ENCODE measurements at regions not wholly inside any gene's neighbourhood (a gene's known extent, or its start where the extent isn't known, plus 50 kb on each side); places are given as distances from the start of the nearest gene placed in this dataset.

DNA sequence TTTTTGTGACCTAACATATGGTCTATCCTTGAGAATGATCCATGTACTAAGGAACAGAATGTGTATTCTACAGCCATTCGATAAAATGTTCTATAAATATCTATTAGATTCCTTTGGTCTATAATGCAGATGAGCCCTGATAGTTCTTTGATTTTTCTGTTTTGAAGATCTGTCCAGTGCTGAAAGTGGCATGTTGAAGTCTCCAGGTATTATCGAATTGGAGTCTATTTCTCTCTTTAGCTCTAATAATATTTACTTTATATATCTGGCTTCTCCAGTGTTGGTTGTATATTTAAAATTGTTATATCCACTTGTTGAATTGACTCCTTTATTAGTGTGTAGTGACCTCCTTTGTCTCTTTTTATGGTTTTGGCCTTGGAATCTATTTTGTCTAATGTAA, 377.9 kb downstream of the ARL6IP6 start:
- DNase-seq: no peak

GRCh38 chr2:153091344-153091743, 372.9 kb downstream of the ARL6IP6 start:
- DNase-seq: no peak

DNA sequence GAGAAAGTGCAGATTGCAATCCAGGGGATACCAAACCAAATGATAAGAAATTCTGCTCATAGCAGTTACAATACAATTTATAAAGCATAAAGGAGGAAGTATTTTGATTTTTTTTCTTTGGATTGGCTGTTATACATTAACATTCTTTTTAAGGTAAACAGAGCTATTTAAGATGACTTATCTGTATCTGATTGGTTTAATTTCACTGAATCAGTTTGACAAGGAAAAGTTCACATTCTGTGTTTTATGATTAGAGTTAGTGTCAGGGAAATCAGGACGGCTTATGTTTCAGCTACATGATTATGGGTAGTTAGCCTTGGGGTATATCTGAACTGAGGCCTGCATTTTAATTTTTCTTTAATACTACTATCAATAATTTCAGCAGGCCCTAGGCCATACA, 360.9 kb downstream of the ARL6IP6 start:
- DNase-seq: no peak

DNA sequence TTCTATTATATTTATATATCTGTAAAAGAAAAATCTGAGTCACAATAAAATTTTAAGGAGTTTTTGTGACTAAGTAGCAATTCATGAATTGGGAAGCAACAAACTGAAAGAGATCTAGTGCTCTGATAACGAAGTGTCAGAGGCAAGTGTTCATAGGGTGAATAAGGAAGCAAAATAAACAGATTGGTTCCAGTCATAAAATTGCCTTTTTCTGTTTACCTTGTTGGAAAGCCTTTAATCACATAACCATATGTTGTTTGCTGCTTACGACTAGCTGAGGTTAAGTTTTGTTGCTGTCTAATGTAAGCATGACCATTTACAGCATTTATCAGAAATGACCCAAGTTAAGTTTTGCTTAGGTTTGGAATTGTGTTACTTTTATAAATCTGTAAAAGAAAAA, 358.9 kb downstream of the ARL6IP6 start:
- DNase-seq: peak in 1 of 2 experiments; percentile 18

DNA sequence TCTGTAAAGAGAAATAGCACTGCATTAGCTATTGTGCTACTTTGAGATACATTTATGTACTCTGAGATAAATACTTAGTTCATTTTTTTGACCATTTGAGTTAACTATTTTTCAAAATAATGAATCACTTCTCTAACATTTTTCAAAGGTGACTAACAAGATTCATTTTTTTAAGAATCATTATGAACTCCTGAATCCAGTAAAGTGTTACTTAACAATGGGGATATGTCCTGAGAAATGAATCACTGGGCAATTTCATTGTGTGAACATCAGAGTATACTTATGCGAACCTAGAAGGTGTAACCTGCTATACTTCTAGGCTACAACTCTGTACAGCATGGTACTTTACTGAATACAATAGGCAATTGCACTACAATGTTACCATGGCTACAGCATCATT, 355.8 kb downstream of the ARL6IP6 start:
- no peak for DNase-seq

GRCh38 chr2:153072813-153073212, 354.4 kb downstream of the ARL6IP6 start:
- DNase-seq: no peak

- no peak for DNase-seq
These were observed 353.7 kb downstream of the ARL6IP6 start for GRCh38 chr2:153072077-153072476.

GRCh38 chr2:153071090-153071489, 352.7 kb downstream of the ARL6IP6 start:
- no peak for DNase-seq

GRCh38 chr2:153068915-153069314, 350.5 kb downstream of the ARL6IP6 start:
- DNase-seq: no peak

DNA sequence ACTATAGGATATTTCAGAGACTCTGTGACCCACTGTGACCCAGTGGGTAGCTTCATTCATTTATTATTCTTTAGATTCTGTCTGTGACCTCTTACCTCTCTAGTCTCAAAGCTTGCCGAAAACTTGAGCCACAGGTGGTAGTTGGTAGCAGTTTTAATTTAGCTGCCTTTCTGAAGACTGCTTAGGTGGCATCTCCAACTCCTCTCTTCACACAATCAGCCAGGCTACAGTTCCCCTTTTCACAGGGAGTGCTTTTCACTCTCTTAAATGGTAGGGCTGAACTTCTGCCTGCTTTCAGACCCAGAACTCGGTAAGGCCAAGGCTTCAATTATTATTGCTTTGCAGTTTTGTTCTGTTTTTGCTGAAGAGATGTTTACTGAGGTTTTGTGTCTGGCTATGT, 349.6 kb downstream of the ARL6IP6 start:
- DNase-seq: no peak

DNA sequence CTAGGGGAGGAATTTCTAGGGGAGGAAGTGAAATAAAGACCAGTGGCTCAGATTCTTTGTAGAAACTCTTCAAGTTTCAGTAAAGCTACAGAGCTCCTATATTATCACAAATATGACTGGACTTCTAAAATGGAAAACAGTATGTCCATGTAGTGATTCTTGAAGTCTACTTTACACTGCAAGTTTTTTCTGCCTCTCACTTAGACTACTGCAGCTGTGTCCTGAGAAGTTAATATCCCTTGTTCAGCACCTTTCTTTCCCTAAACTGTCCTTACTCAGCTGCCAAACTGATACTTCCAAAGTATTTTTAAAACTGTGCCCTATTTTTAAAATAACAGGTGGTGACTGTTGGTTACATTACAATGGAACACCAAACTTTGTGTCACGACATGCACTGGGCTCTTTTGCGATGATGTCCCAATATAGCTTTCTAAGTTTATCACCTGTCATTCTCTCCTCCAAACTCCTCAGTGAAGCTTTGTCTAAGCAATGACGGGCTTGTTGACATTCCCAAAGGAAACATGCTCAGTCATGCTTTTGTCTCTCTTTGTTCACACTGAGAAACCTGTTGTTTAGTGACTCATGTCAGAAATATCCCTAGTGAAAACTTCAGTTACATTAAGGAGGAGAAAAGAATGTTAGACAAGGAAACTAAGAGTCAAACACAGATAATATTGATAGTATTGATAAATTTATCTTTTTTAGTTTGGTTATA, 341.1 kb downstream of the ARL6IP6 start:
- peak in 1 of 2 experiments; percentile 4 for DNase-seq

DNA sequence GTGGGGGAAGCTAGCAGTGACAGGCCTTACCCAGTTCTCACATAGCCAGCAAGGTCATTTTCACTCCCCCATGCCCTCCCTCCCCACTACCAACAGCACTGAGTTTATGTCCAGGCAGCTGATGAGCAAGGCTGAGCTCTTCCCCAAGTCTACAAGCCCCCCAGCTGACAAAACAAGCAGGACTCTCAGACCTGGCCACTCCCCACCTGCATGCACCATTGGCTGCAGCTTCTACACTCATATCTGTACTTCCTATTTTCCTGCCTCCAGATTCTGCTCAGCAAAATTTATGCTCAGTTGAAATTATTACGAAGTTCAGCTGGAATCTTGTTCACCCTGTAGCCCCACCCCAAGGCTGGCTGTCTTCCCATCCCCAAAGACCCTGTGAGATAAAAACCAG, 339.3 kb downstream of the ARL6IP6 start:
- DNase-seq: no peak

- DNase-seq: no peak
These were observed 336.8 kb downstream of the ARL6IP6 start for GRCh38 chr2:153055182-153055581.

DNA sequence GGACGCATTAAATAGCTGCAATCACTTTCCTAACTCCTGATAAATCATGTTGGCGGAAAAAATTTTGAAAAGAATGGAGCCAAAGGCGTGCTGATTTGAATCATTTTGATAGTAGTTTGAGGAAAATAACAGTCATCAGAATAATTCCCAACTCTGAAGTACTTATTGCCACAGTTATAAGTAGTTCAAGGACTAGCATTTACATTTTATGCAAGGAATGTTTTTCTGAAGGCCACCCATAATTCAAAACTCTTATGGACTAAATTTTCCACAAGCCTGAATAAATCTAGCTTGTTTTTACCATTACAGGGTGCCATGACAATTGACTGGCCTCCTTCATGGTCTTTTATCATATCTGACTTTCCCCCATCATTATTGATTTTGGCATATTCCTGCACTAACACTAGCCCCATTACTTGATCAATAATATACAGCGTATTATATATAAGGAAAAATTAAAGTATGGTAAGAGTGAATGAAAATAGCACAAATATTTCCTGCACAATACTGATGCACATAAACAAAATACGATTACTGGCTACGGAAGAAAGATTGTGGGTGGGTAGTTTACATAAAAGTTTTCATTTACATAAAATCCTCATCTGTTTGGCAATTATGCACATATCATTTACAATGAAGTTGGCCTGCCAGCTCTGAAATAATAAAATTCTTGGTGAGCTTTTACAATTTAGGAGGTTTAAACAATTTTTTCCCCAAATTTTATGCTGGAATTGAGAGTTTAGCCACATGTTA, 334.6 kb downstream of the ARL6IP6 start:
- DNase-seq: no peak

DNA sequence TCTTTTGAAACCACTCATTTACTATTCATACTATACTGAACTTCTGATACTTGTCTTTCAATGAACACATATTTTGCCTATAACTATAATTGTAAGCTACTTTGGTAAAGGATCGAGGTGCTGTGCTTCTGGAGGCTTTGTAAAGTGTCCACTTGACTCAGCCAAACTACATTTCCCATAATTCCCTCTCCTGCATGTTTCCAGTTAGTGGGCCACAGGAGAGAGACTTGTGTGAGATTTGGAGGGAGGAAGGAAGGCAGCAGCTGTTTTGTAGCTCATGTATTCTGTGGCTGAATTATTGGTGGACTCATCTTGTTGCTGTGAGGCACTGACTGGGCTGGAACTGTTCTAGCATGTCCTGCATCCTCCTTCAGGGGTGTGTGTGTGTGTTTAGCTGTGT, 328.8 kb downstream of the ARL6IP6 start:
- DNase-seq: no peak

DNA sequence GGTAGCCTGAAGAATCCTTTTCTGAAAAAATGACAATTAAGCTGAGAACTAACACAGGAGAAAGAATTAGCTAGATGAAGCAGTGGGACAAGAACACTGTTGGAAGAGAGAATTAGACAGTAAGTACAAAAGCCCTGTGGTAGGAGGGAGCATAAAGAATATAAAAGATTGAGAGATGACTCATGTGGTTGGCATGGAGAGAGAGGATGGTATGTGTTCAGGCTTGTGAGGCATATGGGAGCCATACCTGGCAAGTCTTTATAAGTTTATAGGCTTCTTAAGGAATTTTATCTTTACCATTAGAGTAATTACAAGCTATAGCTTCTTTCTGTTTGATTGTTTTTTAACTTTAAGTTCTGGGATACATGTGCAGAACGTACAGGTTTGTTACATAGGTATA, 325.0 kb downstream of the ARL6IP6 start:
- DNase-seq: no peak

GRCh38 chr2:153028626-153029025, 310.2 kb downstream of the ARL6IP6 start:
- no peak for DNase-seq

DNA sequence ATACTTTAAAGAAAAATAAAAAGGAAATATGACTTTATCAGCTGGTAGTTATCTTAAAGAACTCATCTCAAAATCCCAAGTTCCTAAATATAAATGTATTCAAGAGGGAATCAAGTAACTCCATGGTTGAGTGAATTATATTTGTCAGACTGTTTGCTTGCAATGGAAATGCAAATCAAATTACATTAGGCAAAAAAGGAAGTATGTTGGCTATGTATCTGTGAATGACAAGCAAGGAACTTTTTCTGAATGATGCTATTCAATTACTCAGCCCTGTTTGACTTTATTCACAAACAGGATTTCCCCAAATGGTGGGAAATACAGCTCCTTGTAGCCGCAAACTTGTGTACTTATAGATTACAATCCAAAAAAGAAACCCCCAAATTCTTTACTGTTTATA, 309.1 kb downstream of the ARL6IP6 start:
- no peak for DNase-seq

GRCh38 chr2:153020201-153020600, 301.8 kb downstream of the ARL6IP6 start:
- DNase-seq: no peak

DNA sequence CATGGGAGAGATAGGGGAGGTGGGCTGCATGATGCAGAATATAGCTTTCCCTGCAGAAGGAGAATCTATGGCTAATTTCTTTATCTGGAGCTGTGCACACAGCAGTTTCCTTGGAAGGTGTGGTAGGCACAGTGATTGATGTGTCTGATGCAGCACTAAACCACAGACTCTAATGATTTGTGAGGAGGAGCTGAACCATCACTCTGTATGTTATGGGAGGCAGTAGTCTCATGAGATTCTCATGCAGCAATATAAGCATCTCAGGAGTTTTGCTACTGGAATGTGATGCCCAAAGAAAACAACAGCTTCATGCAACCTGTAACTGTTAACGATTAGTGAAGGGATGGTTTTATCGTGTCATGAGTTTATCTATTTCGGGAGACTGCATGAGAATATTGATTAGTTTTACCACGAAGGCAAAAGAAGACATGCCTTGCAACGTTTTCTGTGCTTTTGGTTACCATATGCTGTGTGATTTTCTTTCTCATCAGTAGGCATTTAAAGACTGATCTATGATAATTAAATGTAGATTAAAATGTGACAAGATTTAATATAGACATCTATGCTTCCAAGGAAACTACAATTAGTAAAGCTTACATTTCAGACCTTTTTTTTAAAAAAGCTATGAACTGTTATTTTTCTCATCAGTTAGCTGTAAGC, 286.8 kb downstream of the ARL6IP6 start:
- no peak for DNase-seq

GRCh38 chr2:153004627-153005026, 286.2 kb downstream of the ARL6IP6 start:
- DNase-seq: no peak

DNA sequence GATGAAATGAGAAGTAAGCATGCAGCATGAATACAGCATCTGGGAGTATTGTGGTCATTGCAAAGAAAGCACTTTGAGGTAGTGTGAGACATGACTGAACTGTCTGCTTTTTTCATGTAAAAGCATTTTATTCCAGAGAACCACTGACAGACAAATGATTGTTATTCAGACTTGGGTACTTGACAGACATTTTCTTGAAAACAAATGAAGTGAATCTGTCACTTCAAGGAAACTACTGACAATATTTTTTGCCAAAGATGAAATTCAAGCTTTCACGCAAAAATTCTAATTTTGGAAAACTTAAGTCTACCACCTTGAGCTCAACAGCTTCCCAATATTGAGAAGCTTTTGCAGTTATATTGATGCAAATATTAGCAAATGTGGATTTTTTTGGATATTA, 255.7 kb downstream of the ARL6IP6 start:
- no peak for DNase-seq

- DNase-seq: no peak
These were observed 253.3 kb downstream of the ARL6IP6 start for GRCh38 chr2:152971685-152972084.

- no peak for DNase-seq
These were observed 244.0 kb downstream of the ARL6IP6 start for GRCh38 chr2:152962446-152962845.

Measured in NCI-H2081 (cell line).